Astrocyte of the spinal cord (primary cell): ENCODE measurements at regions not wholly inside any gene's neighbourhood (a gene's known extent, or its start where the extent isn't known, plus 50 kb on each side); places are given as distances from the start of the nearest gene placed in this dataset.

Source experiments
- DNase-seq: peaks from one replicate; pipeline ENCODE4 v3.0.0; 2011; ENCODE audit warnings: low read depth, low spot score
- H3K4me3 ChIP-seq: 2 replicates; pipeline ENCODE4 v1.5.1; 2011; ENCODE audit warnings: low read depth, mild to moderate bottlenecking, low read length, moderate library complexity
- in situ Hi-C: cut with HindIII; loops from 2 replicates; pipeline ENCODE4 v1.10.0; 2017; ENCODE audit warnings: low sequenced_read_pairs
- TF ChIP-seq, protein P1 (sequence below): IDR thresholded peaks from 2 replicates; pipeline ENCODE4 v1.5.1; 2012; ENCODE audit warnings: low read depth, mild to moderate bottlenecking, low read length, inconsistent platforms

DNA sequence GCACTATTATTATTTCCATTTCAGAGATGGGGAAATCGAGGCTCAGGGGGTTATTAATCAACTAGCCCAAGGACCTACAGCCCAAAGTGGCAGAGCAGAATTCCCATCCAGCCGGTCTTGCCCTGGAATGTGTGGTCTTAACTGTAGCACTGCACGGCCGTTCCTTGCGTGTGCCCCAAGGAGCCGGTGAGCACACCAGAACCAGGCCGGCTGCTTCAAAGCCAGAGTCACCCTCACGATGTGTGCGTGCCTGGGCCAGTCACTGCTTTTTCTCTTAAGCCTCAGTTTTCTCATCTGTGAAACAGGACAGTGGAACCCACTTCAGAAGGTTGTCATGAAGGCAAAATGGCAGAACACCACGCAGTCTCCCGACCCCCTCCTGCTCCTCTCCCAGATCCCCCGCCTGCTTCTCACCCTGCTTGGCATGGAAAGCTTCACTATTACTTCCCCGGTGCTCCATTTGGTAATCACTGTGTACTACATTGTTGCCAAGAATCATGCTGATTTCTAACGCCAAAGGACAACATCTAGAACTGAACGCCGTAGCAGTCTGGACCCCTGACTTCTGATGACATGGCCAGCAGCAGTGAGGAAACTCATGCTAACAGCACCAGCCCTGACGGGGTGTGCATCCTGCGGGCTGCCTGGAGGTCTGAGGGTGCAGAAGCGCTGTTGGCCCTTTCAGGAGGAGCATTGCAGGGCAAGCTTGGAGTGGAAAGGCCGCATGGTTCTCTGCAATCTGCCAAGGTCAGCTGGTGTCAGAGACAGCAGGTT is 106.8 kb upstream of the B3GAT1 start:
- TF ChIP-seq, protein P1, sequence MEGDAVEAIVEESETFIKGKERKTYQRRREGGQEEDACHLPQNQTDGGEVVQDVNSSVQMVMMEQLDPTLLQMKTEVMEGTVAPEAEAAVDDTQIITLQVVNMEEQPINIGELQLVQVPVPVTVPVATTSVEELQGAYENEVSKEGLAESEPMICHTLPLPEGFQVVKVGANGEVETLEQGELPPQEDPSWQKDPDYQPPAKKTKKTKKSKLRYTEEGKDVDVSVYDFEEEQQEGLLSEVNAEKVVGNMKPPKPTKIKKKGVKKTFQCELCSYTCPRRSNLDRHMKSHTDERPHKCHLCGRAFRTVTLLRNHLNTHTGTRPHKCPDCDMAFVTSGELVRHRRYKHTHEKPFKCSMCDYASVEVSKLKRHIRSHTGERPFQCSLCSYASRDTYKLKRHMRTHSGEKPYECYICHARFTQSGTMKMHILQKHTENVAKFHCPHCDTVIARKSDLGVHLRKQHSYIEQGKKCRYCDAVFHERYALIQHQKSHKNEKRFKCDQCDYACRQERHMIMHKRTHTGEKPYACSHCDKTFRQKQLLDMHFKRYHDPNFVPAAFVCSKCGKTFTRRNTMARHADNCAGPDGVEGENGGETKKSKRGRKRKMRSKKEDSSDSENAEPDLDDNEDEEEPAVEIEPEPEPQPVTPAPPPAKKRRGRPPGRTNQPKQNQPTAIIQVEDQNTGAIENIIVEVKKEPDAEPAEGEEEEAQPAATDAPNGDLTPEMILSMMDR: no peak
- in situ Hi-C loops: no loop called here
- no peak for DNase-seq
- H3K4me3 ChIP-seq: no peak overlapping the region

DNA sequence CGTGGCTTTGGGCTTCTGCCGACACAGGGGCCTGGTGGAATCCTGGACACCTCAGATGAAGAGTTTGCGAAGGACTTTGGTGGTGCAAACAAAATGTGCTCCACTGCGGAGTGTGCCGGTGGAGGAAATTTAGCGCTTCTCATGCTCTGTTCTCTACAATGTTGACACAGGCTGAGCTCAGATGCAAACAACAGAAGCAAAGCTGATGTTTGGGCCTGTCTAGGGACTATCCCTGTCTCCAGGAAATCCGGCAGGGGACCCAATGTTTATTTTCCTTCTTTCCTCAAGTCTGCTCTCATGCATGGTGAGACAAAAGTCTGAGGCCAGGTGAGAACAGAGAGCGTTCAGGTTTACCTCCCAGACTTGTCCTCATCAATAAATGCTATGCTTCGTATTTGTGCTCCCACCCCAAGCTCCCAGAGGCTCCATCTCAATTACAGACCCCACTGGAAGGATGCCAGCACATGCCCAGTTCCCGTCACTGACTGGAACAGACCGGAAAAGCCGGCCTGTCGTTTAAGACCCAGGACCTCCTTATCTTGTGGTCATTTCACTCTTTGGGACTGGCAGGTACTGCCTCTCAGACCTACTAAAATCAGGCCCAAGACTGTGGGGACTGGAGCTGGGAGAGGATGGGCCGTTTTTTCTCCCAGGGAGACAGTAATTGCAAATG is 105.7 kb upstream of the B3GAT1 start:
- H3K4me3 ChIP-seq: no peak overlapping the region
- DNase-seq: no peak
- TF ChIP-seq, protein P1: no peak
- in situ Hi-C loops: no loop called here

DNA sequence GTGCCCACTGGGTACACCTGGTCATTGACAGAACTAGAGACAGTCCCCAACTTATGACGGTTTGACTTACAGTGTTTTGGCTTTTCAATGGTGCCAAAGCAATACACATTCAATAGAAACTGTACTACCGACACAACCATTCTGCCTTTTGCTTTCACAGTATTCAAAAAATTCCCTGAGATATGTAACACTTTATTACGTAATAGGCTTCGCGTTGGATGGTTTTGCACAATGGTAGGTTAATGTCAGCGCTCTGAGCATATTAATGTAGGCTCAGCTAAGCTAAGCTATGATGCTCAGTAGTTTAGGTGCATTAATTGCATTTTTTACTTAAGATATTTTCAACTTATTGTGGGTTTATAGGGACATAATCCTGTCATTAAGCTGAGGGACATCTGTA is 105.1 kb upstream of the B3GAT1 start:
- in situ Hi-C loops: no loop called here
- no peak for DNase-seq
- TF ChIP-seq, protein P1: no peak
- no peak overlapping the region for H3K4me3 ChIP-seq

DNA sequence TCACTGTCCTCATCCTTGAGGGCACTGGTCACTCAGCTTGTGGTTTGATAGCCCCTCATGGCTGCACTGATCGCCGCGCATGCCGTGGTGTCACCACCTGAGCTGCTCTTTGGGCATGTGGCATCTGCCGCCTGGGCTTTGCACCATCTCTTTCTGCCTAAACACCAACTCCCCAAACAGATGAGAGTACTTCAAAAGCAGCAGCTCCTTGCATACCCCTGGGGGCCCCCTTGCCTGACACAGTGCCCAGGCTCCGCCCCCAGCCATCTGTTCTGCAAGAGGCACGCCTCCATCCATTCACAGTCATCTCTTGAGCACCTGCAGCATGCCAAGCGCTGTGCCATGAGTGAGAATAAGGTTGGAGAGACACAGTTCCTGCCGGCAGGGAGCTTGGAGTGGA is 104.5 kb upstream of the B3GAT1 start:
- no peak overlapping the region for H3K4me3 ChIP-seq
- DNase-seq: no peak
- TF ChIP-seq, protein P1: no peak
- in situ Hi-C loops: no loop called here

DNA sequence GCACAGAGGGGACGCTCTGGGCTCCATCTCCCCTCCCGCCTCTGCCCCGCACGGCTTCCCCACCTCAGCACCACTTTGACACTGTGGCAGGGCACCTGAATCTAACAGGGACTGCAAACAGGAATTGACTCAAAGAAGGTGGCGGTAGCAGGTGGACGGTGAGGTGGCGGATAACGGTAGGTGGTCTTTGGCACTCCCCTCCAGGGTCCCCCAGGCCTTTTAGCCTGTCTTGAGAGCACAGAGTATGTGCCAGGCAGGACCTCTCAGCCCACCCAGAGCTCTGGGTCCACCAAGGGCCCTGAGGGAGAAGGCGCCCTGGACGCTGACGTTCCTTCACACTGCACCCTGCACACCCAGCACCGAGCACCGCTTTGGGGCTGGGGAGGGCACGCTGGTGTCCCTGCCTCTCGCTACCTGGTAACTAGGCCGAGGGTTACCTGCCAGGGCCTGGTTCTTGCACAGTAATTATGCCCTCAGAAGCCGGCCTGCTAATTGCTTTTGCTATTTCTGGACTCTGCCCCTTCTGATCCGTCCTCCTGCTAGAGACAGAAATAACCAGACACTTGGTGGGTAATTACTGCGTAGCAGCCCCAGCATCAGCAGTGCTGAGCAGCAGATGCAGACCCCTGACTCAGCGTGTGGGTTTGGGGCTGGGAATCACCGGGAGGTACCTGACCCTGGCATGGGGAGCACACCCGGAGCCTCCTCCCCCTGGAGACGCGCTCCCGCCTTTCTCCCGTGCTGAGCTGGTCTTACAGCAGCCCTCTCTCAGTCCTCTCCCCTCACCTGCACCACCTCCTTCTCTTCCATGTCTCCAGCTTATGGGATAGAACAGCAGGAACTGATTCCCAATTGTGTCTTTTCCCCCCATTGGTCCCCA is 103.3 kb upstream of the B3GAT1 start:
- no peak overlapping the region for H3K4me3 ChIP-seq
- in situ Hi-C loops: no loop called here
- TF ChIP-seq, protein P1: no peak
- DNase-seq: no peak

DNA sequence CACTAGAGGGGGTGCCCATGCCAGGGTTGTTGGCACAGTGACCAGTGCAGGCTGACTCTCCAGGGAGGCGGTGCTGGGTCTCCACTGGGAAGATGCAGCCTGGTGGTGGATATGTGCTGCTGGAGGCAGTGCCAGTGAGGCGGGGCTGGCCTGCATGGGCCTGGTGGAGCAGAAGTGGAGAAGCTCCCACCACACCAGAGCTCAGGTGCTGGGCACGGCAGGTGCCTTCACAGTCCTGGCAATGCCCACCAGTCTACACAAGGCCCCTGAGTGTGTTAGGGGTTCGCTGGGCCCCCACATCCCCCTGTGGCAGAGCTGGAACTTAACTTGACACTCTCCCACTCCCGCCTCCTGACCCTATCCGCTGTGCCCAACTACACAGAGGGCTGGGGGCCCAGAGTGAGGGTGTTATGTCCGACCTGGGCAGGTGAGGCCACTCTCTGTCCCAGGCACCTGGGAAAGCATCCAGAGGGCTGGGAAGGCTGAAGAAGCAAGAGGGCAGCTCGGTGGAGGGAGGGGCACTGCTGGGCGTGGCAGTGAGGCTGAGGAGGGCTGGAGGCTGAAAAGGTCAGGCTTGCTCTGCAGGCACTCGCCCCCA is 102.4 kb upstream of the B3GAT1 start:
- in situ Hi-C loops: no loop called here
- DNase-seq: no peak

More for the DNA sequence above, 102.4 kb upstream of the B3GAT1 start:
- TF ChIP-seq, protein P1: no peak
- H3K4me3 ChIP-seq: no peak overlapping the region
